ENCODE measurements at regions not wholly inside any gene's neighbourhood (a gene's known extent, or its start where the extent isn't known, plus 50 kb on each side); places are given as distances from the start of the nearest gene placed in this dataset.

- 91% methylated on average over 11 of the region's 11 CpGs for WGBS, 2 donors
- Histone ChIP-seq H3K36me3 (ENCODE audit: control insufficient read depth in 1 of 2, insufficient read depth in 2 of 2, low read length in 1 of 2) (no peaks in the 10 kb centered on the region), H3K9me3 (ENCODE audit: control insufficient read depth, low read length) (no peaks in the 10 kb centered on the region), H3K27ac (ENCODE audit: low read depth in 1 of 2, low read length in 2 of 2) (no peak overlapping the region), H3K4me1 (ENCODE audit: control insufficient read depth in 1 of 2, insufficient read depth in 2 of 2, low read length in 2 of 2) (no peaks in the 10 kb centered on the region), H3K4me3 (ENCODE audit: low read length in 2 of 2) (no peak overlapping the region), H3K27me3 (ENCODE audit: control insufficient read depth in 1 of 2, insufficient read depth in 2 of 2, low read length in 1 of 2) (no peaks in the 10 kb centered on the region)
- DNase-seq (peak in 1 of 2 donors; percentile 31), ATAC-seq (ENCODE audit: low FRiP score) (no peak)
- intact Hi-C loops (cut with DNase I), result no loop called here
Measured at GRCh38 chr15:70490148-70490837, 273.1 kb downstream of the UACA start.

GRCh38 chr15:70488941-70489848, 274.2 kb downstream of the UACA start:
- no peak overlapping the region for H3K27ac ChIP-seq (ENCODE audit: low read depth in 1 of 2, low read length in 2 of 2)
- no peaks in the 10 kb centered on the region for H3K4me1 ChIP-seq (ENCODE audit: control insufficient read depth in 1 of 2, insufficient read depth in 2 of 2, low read length in 2 of 2)
- no peak overlapping the region for H3K4me3 ChIP-seq (ENCODE audit: low read length in 2 of 2)
- intact Hi-C loops (cut with DNase I), result loop anchor here (5.0 to 10.0 kb wide), 5 partner anchors 757 to 1014 kb away; no protein-coding TSS in a partner anchor
- H3K36me3 ChIP-seq (ENCODE audit: control insufficient read depth in 1 of 2, insufficient read depth in 2 of 2, low read length in 1 of 2), result no peaks in the 10 kb centered on the region
- DNase-seq, result peak in 1 of 2 donors; percentile 39
- ATAC-seq (ENCODE audit: low FRiP score), result no peak
- H3K9me3 ChIP-seq (ENCODE audit: control insufficient read depth, low read length), result no peaks in the 10 kb centered on the region
- 88 to 90% methylated on average over 15 of the region's 15 CpGs for WGBS, 2 donors
- H3K27me3 ChIP-seq (ENCODE audit: control insufficient read depth in 1 of 2, insufficient read depth in 2 of 2, low read length in 1 of 2), result no peaks in the 10 kb centered on the region

GRCh38 chr15:70488002-70488605, 275.3 kb downstream of the UACA start:
- ATAC-seq (ENCODE audit: low FRiP score) (peak; percentile 86), DNase-seq (peak; percentile 78 to 91)
- Histone ChIP-seq H3K4me1 (ENCODE audit: control insufficient read depth in 1 of 2, insufficient read depth in 2 of 2, low read length in 2 of 2) (no peaks in the 10 kb centered on the region), H3K4me3 (ENCODE audit: low read length in 2 of 2) (no peak overlapping the region), H3K27me3 (ENCODE audit: control insufficient read depth in 1 of 2, insufficient read depth in 2 of 2, low read length in 1 of 2) (no peaks in the 10 kb centered on the region), H3K9me3 (ENCODE audit: control insufficient read depth, low read length) (no peaks in the 10 kb centered on the region), H3K27ac (ENCODE audit: low read depth in 1 of 2, low read length in 2 of 2) (no peak overlapping the region), H3K36me3 (ENCODE audit: control insufficient read depth in 1 of 2, insufficient read depth in 2 of 2, low read length in 1 of 2) (no peaks in the 10 kb centered on the region)
- WGBS, 2 donors, result 28 to 34% methylated on average over 6 of the region's 6 CpGs
- intact Hi-C loops (cut with DNase I), result loop anchor here (5.0 to 10.0 kb wide), 5 partner anchors 756 to 1013 kb away; no protein-coding TSS in a partner anchor

- no peaks in the 10 kb centered on the region for H3K27me3 ChIP-seq (ENCODE audit: control insufficient read depth in 1 of 2, insufficient read depth in 2 of 2, low read length in 1 of 2)
- no peak overlapping the region for H3K27ac ChIP-seq (ENCODE audit: low read depth in 1 of 2, low read length in 2 of 2)
- intact Hi-C loops (cut with DNase I), result loop anchor here (5.0 to 10.0 kb wide), 5 partner anchors 755 to 1013 kb away; no protein-coding TSS in a partner anchor
- ATAC-seq (ENCODE audit: low FRiP score) (no peak), DNase-seq (peak; percentile 22 to 46)
- no peaks in the 10 kb centered on the region for H3K9me3 ChIP-seq (ENCODE audit: control insufficient read depth, low read length)
- H3K36me3 ChIP-seq (ENCODE audit: control insufficient read depth in 1 of 2, insufficient read depth in 2 of 2, low read length in 1 of 2), result no peaks in the 10 kb centered on the region
- 90 to 92% methylated on average over 3 of the region's 3 CpGs for WGBS, 2 donors
- H3K4me1 ChIP-seq (ENCODE audit: control insufficient read depth in 1 of 2, insufficient read depth in 2 of 2, low read length in 2 of 2), result no peaks in the 10 kb centered on the region
- no peak overlapping the region for H3K4me3 ChIP-seq (ENCODE audit: low read length in 2 of 2)
Measured at GRCh38 chr15:70487387-70487740, 276.0 kb downstream of the UACA start.

- H3K9me3 ChIP-seq (ENCODE audit: control insufficient read depth, low read length), result no peaks in the 10 kb centered on the region
- intact Hi-C loops (cut with DNase I), result loop anchor here (5.0 to 10.0 kb wide), 5 partner anchors 754 to 1012 kb away; no protein-coding TSS in a partner anchor
- H3K36me3 ChIP-seq (ENCODE audit: control insufficient read depth in 1 of 2, insufficient read depth in 2 of 2, low read length in 1 of 2), result no peaks in the 10 kb centered on the region
- H3K4me1 ChIP-seq (ENCODE audit: control insufficient read depth in 1 of 2, insufficient read depth in 2 of 2, low read length in 2 of 2), result no peaks in the 10 kb centered on the region
- H3K27ac ChIP-seq (ENCODE audit: low read depth in 1 of 2, low read length in 2 of 2), result no peak overlapping the region
- H3K4me3 ChIP-seq (ENCODE audit: low read length in 2 of 2), result no peak overlapping the region
- no peaks in the 10 kb centered on the region for H3K27me3 ChIP-seq (ENCODE audit: control insufficient read depth in 1 of 2, insufficient read depth in 2 of 2, low read length in 1 of 2)
- DNase-seq (peak in 1 of 2 donors; percentile 79), ATAC-seq (ENCODE audit: low FRiP score) (peak; percentile 42)
- 86 to 87% methylated on average over 17 of the region's 17 CpGs for WGBS, 2 donors
Measured at GRCh38 chr15:70486451-70487386, 276.6 kb downstream of the UACA start.

- intact Hi-C loops (cut with DNase I), result loop anchor here (5.0 to 10.0 kb wide), 5 partner anchors 754 to 1011 kb away; no protein-coding TSS in a partner anchor
Measured at GRCh38 chr15:70486012-70486411, 277.3 kb downstream of the UACA start.

GRCh38 chr15:70484993-70485392, 278.4 kb downstream of the UACA start:
- WGBS, 2 donors, result 47 to 52% methylated on average over 1 of the region's 1 CpG
- Histone ChIP-seq H3K27ac (ENCODE audit: low read depth in 1 of 2, low read length in 2 of 2) (no peak overlapping the region), H3K36me3 (ENCODE audit: control insufficient read depth in 1 of 2, insufficient read depth in 2 of 2, low read length in 1 of 2) (no peaks in the 10 kb centered on the region), H3K4me3 (ENCODE audit: low read length in 2 of 2) (no peak overlapping the region), H3K27me3 (ENCODE audit: control insufficient read depth in 1 of 2, insufficient read depth in 2 of 2, low read length in 1 of 2) (no peaks in the 10 kb centered on the region), H3K9me3 (ENCODE audit: control insufficient read depth, low read length) (no peaks in the 10 kb centered on the region), H3K4me1 (ENCODE audit: control insufficient read depth in 1 of 2, insufficient read depth in 2 of 2, low read length in 2 of 2) (no peaks in the 10 kb centered on the region)
- DNase-seq (no peak), ATAC-seq (ENCODE audit: low FRiP score) (no peak)
- intact Hi-C loops (cut with DNase I), result loop anchor here (5.0 to 10.0 kb wide), 5 partner anchors 753 to 1010 kb away; no protein-coding TSS in a partner anchor

More at GRCh38 chr15:70486012-70486411, 277.3 kb downstream of the UACA start:
- ATAC-seq (ENCODE audit: low FRiP score), result no peak
- Histone ChIP-seq H3K27ac (ENCODE audit: low read depth in 1 of 2, low read length in 2 of 2) (no peak overlapping the region), H3K9me3 (ENCODE audit: control insufficient read depth, low read length) (no peaks in the 10 kb centered on the region), H3K36me3 (ENCODE audit: control insufficient read depth in 1 of 2, insufficient read depth in 2 of 2, low read length in 1 of 2) (no peaks in the 10 kb centered on the region), H3K4me3 (ENCODE audit: low read length in 2 of 2) (no peak overlapping the region), H3K27me3 (ENCODE audit: control insufficient read depth in 1 of 2, insufficient read depth in 2 of 2, low read length in 1 of 2) (no peaks in the 10 kb centered on the region), H3K4me1 (ENCODE audit: control insufficient read depth in 1 of 2, insufficient read depth in 2 of 2, low read length in 2 of 2) (no peaks in the 10 kb centered on the region)
- WGBS, 2 donors, result 94 to 97% methylated on average over 2 of the region's 2 CpGs
- DNase-seq, result peak in 1 of 2 donors; percentile 41

Measured in aorta (tissue), 5 donors.